Osteoblast (primary cell): ENCODE measurements at regions not wholly inside any gene's neighbourhood (a gene's known extent, or its start where the extent isn't known, plus 50 kb on each side); places are given as distances from the start of the nearest gene placed in this dataset.

Source experiments
- DNase-seq: peaks from one replicate; pipeline ENCODE4 v3.0.0; 2011; ENCODE audit warnings: low spot score, mixed read lengths; ENCODE audit not compliant: insufficient read length; ENCODE audit errors: missing footprints
- H2AFZ ChIP-seq: 2 replicates; pipeline ENCODE4 v1.6.0; 2011; ENCODE audit warnings: mild to moderate bottlenecking, low read length
- H3K27ac ChIP-seq: 2 replicates; pipeline ENCODE4 v1.5.1; 2011; ENCODE audit warnings: mild to moderate bottlenecking, low read depth, low read length, moderate library complexity
- H3K27me3 ChIP-seq: 2 replicates; pipeline ENCODE4 v1.6.0; 2012; ENCODE audit warnings: mild to moderate bottlenecking, control low read depth, inconsistent platforms, low read length, moderate library complexity; ENCODE audit not compliant: insufficient read depth
- H3K36me3 ChIP-seq: 2 replicates; pipeline ENCODE4 v1.5.1; 2011; ENCODE audit warnings: mild to moderate bottlenecking, low read length, control low read depth, moderate library complexity; ENCODE audit not compliant: insufficient read depth
- H3K4me1 ChIP-seq: 2 replicates; pipeline ENCODE4 v1.5.1; 2011; ENCODE audit warnings: mild to moderate bottlenecking, low read length, control low read depth, moderate library complexity; ENCODE audit not compliant: insufficient read depth
- H3K4me2 ChIP-seq: 2 replicates; pipeline ENCODE4 v1.6.0; 2011; ENCODE audit warnings: mild to moderate bottlenecking, low read length; ENCODE audit not compliant: insufficient read depth
- H3K4me3 ChIP-seq: fragments of 200-600 bp; sonication (generic); 3 replicates; pipeline ENCODE4 v1.5.1; 2012; ENCODE audit warnings: mild to moderate bottlenecking, low read length, inconsistent platforms; ENCODE audit not compliant: insufficient read depth
- H3K79me2 ChIP-seq: 2 replicates; pipeline ENCODE4 v1.6.0; 2012; ENCODE audit warnings: mild to moderate bottlenecking, low read length, control low read depth, inconsistent platforms; ENCODE audit not compliant: insufficient read depth
- H3K9me3 ChIP-seq: 2 replicates; pipeline ENCODE4 v1.5.1; 2011; ENCODE audit warnings: low read depth, low read length, control low read depth
- H4K20me1 ChIP-seq: 2 replicates; pipeline ENCODE4 v1.6.0; 2012; ENCODE audit warnings: mild to moderate bottlenecking, low read length, control low read depth; ENCODE audit not compliant: insufficient read depth
- TF ChIP-seq, protein P1 (sequence below): IDR thresholded peaks from 2 replicates; pipeline ENCODE4 v1.5.1; 2011; ENCODE audit warnings: mild to moderate bottlenecking, low read depth, low read length, moderate library complexity; ENCODE audit errors: extremely low read depth

DNA sequence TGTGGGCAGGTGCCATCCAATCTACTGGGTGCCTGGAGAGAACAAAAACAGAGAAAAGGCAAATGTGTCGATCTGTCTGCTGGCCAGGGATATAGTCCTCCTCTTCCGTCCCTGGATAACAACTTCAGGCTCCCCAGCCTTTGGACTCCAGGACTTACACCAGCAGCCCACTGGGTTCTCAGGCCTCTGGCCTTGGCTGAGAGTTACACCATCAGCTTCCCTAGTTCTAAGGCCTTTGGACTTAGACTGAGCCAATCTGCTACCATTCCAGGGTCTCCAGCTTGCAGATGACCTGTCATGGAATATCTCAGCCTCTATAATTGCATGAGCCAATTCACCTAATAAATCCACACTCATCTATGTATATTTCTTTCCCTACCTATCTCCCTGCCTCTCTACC is 460.9 kb upstream of the ADAMTS9 start:
- H3K4me2 ChIP-seq = no peak overlapping the region
- no peak overlapping the region for H3K27ac ChIP-seq
- H4K20me1 ChIP-seq = no peaks in the 10 kb centered on the region
- no peaks in the 10 kb centered on the region for H3K27me3 ChIP-seq
- H3K4me3 ChIP-seq = no peak overlapping the region
- TF ChIP-seq, protein P1, sequence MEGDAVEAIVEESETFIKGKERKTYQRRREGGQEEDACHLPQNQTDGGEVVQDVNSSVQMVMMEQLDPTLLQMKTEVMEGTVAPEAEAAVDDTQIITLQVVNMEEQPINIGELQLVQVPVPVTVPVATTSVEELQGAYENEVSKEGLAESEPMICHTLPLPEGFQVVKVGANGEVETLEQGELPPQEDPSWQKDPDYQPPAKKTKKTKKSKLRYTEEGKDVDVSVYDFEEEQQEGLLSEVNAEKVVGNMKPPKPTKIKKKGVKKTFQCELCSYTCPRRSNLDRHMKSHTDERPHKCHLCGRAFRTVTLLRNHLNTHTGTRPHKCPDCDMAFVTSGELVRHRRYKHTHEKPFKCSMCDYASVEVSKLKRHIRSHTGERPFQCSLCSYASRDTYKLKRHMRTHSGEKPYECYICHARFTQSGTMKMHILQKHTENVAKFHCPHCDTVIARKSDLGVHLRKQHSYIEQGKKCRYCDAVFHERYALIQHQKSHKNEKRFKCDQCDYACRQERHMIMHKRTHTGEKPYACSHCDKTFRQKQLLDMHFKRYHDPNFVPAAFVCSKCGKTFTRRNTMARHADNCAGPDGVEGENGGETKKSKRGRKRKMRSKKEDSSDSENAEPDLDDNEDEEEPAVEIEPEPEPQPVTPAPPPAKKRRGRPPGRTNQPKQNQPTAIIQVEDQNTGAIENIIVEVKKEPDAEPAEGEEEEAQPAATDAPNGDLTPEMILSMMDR = no peak
- DNase-seq = no peak
- no peaks in the 10 kb centered on the region for H3K9me3 ChIP-seq
- no peaks in the 10 kb centered on the region for H3K79me2 ChIP-seq
- no peaks in the 10 kb centered on the region for H3K36me3 ChIP-seq
- no peak overlapping the region for H2AFZ ChIP-seq
- H3K4me1 ChIP-seq = peaks cover 3% of the 10 kb centered on the region

- Histone ChIP-seq H3K9me3 (no peaks in the 10 kb centered on the region), H3K4me1 (peaks cover 3% of the 10 kb centered on the region), H2AFZ (no peak overlapping the region), H3K4me3 (no peak overlapping the region), H3K36me3 (no peaks in the 10 kb centered on the region), H3K27ac (no peak overlapping the region), H4K20me1 (no peaks in the 10 kb centered on the region), H3K79me2 (no peaks in the 10 kb centered on the region), H3K27me3 (no peaks in the 10 kb centered on the region), H3K4me2 (no peak overlapping the region)
- TF ChIP-seq, protein P1 = no peak
- no peak for DNase-seq
Observed at GRCh38 chr3:65146179-65146578, 458.4 kb upstream of the ADAMTS9 start.

DNA sequence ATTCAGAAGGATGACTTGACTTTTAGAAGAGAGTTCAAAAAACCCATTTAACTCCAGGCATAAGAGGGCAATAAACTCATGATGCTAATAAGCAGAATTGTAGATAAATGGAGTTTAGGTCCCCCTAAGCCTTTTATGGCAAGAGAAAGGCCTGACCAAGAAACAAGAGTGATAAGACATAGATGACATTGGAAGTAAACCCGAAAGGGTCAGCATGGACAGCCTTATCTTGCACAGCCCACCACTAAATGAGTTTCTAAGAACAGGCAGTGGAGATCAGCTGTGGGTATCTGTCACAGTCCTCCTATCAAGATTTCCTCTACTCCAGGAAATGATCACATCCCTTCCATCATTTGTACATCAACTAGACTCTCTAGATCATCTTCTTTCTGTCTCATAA is 457.9 kb upstream of the ADAMTS9 start:
- Histone ChIP-seq H4K20me1 (no peaks in the 10 kb centered on the region), H3K27me3 (no peaks in the 10 kb centered on the region), H3K4me2 (no peak overlapping the region), H2AFZ (no peak overlapping the region), H3K9me3 (no peaks in the 10 kb centered on the region), H3K4me3 (no peak overlapping the region), H3K79me2 (no peaks in the 10 kb centered on the region), H3K4me1 (peaks cover 3% of the 10 kb centered on the region), H3K27ac (no peak overlapping the region), H3K36me3 (no peaks in the 10 kb centered on the region)
- TF ChIP-seq, protein P1 = no peak
- DNase-seq = no peak

GRCh38 chr3:65144791-65145351 is 457.1 kb upstream of the ADAMTS9 start:
- no peaks in the 10 kb centered on the region for H3K27me3 ChIP-seq
- H3K4me1 ChIP-seq = peaks cover 3% of the 10 kb centered on the region
- H3K9me3 ChIP-seq = no peaks in the 10 kb centered on the region
- TF ChIP-seq, protein P1 = no peak
- DNase-seq = no peak
- H4K20me1 ChIP-seq = no peaks in the 10 kb centered on the region
- H3K4me3 ChIP-seq = no peak overlapping the region
- no peak overlapping the region for H3K27ac ChIP-seq
- no peaks in the 10 kb centered on the region for H3K79me2 ChIP-seq
- H3K36me3 ChIP-seq = no peaks in the 10 kb centered on the region
- no peak overlapping the region for H2AFZ ChIP-seq
- H3K4me2 ChIP-seq = no peak overlapping the region
